ENCODE measurements at regions not wholly inside any gene's neighbourhood (a gene's known extent, or its start where the extent isn't known, plus 50 kb on each side); places are given as distances from the start of the nearest gene placed in this dataset.

GRCh38 chr18:61989138-61989537 lies 96.3 kb upstream of the RNF152 start:
- CTCF ChIA-PET: no interaction called here

GRCh38 chr18:61988100-61988499 lies 95.3 kb upstream of the RNF152 start:
- Mint-ChIP-seq H3K4me3 (no peak overlapping the region), H3K27me3 (peaks cover 9% of the 10 kb centered on the region), H3K9me3 (ENCODE audit: low read depth) (no peaks in the 10 kb centered on the region), H3K27ac (no peak overlapping the region), H3K4me1 (peaks cover 2% of the 10 kb centered on the region), H3K36me3 (no peaks in the 10 kb centered on the region)
- CTCF ChIA-PET: no interaction called here
- DNase-seq (no peak), ATAC-seq (no peak)

More at GRCh38 chr18:61989138-61989537, 96.3 kb upstream of the RNF152 start:
- Mint-ChIP-seq H3K27ac (no peak overlapping the region), H3K4me3 (no peak overlapping the region), H3K9me3 (ENCODE audit: low read depth) (no peaks in the 10 kb centered on the region), H3K4me1 (peaks cover 2% of the 10 kb centered on the region), H3K27me3 (peaks cover 12% of the 10 kb centered on the region), H3K36me3 (no peaks in the 10 kb centered on the region)
- no peak for DNase-seq
- ATAC-seq: no peak

DNA sequence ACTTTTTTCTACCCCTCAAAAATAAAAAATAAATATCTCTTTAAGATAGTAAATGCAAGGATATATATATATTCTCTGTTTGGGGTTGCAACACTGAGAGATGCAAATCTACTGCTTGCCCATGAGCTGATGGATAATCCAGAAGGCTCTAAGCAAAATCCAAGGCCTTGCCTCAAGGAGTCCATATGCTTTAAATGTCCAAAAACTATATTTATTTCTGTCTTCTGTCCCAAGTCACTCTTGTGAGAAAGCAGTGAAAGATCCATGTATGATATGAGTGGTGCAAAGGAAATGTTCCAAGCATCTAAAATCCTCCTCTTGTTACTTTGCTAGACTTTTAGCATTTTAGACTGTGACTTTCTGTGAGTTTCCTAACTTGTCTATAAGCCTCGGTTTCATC lies 92.9 kb upstream of the RNF152 start:
- H3K4me1 Mint-ChIP-seq: no peaks in the 10 kb centered on the region
- CTCF ChIA-PET: no interaction called here
- ATAC-seq: no peak
- no peaks in the 10 kb centered on the region for H3K36me3 Mint-ChIP-seq
- DNase-seq: no peak
- H3K9me3 Mint-ChIP-seq (ENCODE audit: low read depth): no peaks in the 10 kb centered on the region
- no peak overlapping the region for H3K27ac Mint-ChIP-seq
- no peak overlapping the region for H3K4me3 Mint-ChIP-seq
- H3K27me3 Mint-ChIP-seq: peaks cover 2% of the 10 kb centered on the region

DNA sequence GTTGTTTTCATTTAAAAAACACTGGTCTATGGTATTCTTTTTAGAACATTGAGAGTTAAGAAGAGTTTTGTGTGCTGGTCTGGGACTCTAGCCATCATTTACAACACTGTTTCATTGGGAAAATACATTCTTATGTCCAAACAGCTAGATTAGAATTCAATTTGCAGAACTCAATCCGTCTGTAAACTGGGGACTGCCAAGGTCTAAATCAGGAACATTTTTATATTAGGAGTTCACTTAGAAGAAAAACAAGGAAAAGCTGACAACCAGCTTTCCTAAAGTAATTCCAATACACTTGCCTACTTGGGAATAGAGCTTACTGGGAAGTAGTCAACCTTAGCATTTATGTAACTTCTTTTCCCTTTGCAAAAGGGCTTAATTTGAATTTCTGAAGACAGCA lies 91.5 kb upstream of the RNF152 start:
- no peak overlapping the region for H3K27ac Mint-ChIP-seq
- DNase-seq: no peak
- peaks cover 2% of the 10 kb centered on the region for H3K27me3 Mint-ChIP-seq
- ATAC-seq: no peak
- no peaks in the 10 kb centered on the region for H3K36me3 Mint-ChIP-seq
- H3K4me1 Mint-ChIP-seq: peaks cover 2% of the 10 kb centered on the region
- CTCF ChIA-PET: no interaction called here
- no peaks in the 10 kb centered on the region for H3K9me3 Mint-ChIP-seq (ENCODE audit: low read depth)
- no peak overlapping the region for H3K4me3 Mint-ChIP-seq

DNA sequence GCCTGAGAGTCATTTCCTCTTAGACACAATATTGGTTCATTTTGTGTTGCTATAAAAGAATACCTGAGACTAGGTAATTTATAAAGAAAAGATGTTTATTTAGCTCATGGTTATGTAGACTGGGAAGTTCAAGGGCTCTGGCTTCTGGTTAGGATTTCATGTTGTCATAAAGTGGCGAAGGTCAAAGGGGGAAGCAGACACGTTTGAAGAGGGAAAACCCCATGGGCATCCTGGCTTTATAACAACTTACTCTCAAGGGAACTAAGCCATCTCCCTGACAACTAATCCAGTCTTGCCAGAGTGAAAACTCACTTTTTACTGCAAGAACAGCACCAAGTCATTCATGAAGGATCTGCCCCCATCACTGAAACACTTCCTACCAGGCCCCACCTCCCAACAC lies 89.7 kb upstream of the RNF152 start:
- Mint-ChIP-seq H3K36me3 (peaks cover 3% of the 10 kb centered on the region), H3K9me3 (ENCODE audit: low read depth) (no peaks in the 10 kb centered on the region), H3K27me3 (peaks cover 2% of the 10 kb centered on the region), H3K27ac (no peak overlapping the region), H3K4me3 (no peak overlapping the region), H3K4me1 (peaks cover 4% of the 10 kb centered on the region)
- ATAC-seq (no peak), DNase-seq (no peak)
- CTCF ChIA-PET: no interaction called here

- Mint-ChIP-seq H3K9me3 (ENCODE audit: low read depth) (no peaks in the 10 kb centered on the region), H3K36me3 (peaks cover 3% of the 10 kb centered on the region), H3K4me3 (no peak overlapping the region), H3K4me1 (peaks cover 14% of the 10 kb centered on the region), H3K27me3 (no peaks in the 10 kb centered on the region), H3K27ac (no peak overlapping the region)
- DNase-seq: no peak
- CTCF ChIA-PET: interaction anchor here (1.3 kb wide), 1 partner anchor 48 kb away, joined by 3 read pairs; no protein-coding TSS in a partner anchor
- no peak for ATAC-seq
Measured at GRCh38 chr18:61980355-61980754, 87.5 kb upstream of the RNF152 start.

- peaks cover 14% of the 10 kb centered on the region for H3K4me1 Mint-ChIP-seq
- peak; percentile 48 for DNase-seq
- no peaks in the 10 kb centered on the region for H3K9me3 Mint-ChIP-seq (ENCODE audit: low read depth)
- ATAC-seq: peak; percentile 87
- H3K27me3 Mint-ChIP-seq: no peaks in the 10 kb centered on the region
- H3K27ac Mint-ChIP-seq: peak overlapping the region; percentile 17
- no peak overlapping the region for H3K4me3 Mint-ChIP-seq
- CTCF ChIA-PET: no interaction called here
- peaks cover 5% of the 10 kb centered on the region for H3K36me3 Mint-ChIP-seq
Measured at GRCh38 chr18:61975526-61976326, 82.9 kb upstream of the RNF152 start.

- no peak for ATAC-seq
- H3K27ac Mint-ChIP-seq: no peak overlapping the region
- no peak for DNase-seq
- no peak overlapping the region for H3K4me3 Mint-ChIP-seq
- peaks cover 5% of the 10 kb centered on the region for H3K36me3 Mint-ChIP-seq
- H3K9me3 Mint-ChIP-seq (ENCODE audit: low read depth): no peaks in the 10 kb centered on the region
- CTCF ChIA-PET: no interaction called here
- H3K27me3 Mint-ChIP-seq: no peaks in the 10 kb centered on the region
- peaks cover 13% of the 10 kb centered on the region for H3K4me1 Mint-ChIP-seq
Measured at GRCh38 chr18:61973273-61974115, 80.7 kb upstream of the RNF152 start.

DNA sequence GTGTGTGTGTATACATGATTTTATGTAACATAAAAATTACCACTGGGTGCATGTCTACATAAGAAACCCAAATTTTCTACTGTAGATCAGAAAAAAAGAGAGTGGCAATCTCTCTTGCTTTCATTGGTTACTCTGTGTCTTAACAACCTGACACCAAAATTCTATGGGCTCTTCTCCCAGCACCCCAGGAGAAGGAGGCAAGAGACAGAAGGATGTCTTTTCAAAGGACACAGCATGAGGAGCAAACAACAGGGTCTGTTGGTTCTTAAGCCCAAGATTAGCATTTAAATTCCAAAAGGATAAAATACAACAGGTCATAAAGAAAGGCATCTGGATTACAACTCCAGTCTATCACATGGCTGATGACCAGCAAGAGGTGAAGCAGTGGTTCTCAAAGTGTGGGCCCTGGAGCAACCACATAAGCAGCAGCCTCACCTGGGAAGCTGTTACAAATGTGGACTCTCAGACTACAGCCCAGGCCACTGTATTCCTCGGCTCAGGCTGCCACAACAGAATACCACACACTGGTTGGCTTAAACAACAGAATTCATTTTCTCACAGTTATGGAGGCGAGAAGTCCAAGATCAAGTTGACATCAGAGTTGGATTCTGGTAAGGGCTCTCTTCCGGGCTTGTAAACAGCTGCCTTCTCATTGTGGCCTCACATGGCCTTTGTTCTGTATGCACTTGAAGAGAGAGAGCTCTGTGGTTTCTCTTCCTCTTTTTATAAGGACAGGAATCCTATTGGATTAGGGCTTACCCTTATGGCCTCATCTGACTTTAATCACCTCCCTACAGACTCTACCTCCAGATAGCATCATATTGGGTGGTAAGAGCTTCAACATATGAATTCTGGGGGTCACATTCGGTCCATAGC lies 79.8 kb upstream of the RNF152 start:
- H3K9me3 Mint-ChIP-seq (ENCODE audit: low read depth): no peaks in the 10 kb centered on the region
- no peaks in the 10 kb centered on the region for H3K27me3 Mint-ChIP-seq
- ATAC-seq (peak; percentile 21), DNase-seq (no peak)
- H3K4me3 Mint-ChIP-seq: no peak overlapping the region
- CTCF ChIA-PET: no interaction called here
- H3K36me3 Mint-ChIP-seq: peaks cover 2% of the 10 kb centered on the region
- H3K4me1 Mint-ChIP-seq: peaks cover 11% of the 10 kb centered on the region
- no peak overlapping the region for H3K27ac Mint-ChIP-seq

DNA sequence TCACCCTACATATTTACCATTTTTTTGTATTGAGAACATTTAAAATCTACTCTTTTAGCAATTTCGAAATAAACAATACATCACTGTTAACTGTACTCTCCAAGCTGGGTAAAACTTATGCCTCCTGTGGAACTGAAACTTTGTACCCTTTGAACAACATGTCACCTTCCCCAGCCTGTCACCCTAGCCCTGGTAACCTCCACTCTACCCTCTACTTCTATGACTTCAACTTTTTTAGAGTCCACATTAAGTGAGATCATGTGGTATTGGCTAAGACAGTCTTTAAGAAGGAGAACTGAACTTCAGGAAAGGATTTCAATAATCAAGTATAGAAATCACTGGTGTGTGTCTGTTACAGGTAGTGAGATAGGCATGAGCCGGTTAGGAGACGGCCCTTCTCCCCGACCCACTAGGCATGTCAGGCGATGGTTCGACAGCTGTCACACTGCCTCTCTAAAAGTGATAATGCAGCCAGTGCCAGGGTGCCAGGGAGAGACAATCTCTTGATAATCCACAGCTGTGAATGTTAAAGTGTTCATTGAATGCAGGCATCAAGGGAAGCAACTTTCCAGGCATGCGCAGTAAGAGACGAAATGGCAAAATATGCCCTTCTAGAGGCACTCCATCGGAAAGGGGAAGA lies 74.6 kb upstream of the RNF152 start:
- no peak overlapping the region for H3K27ac Mint-ChIP-seq
- H3K4me3 Mint-ChIP-seq: no peak overlapping the region
- CTCF ChIA-PET: no interaction called here
- DNase-seq (no peak), ATAC-seq (no peak)
- H3K27me3 Mint-ChIP-seq: peaks cover 11% of the 10 kb centered on the region
- H3K4me1 Mint-ChIP-seq: no peaks in the 10 kb centered on the region
- H3K9me3 Mint-ChIP-seq (ENCODE audit: low read depth): no peaks in the 10 kb centered on the region
- no peaks in the 10 kb centered on the region for H3K36me3 Mint-ChIP-seq

DNA sequence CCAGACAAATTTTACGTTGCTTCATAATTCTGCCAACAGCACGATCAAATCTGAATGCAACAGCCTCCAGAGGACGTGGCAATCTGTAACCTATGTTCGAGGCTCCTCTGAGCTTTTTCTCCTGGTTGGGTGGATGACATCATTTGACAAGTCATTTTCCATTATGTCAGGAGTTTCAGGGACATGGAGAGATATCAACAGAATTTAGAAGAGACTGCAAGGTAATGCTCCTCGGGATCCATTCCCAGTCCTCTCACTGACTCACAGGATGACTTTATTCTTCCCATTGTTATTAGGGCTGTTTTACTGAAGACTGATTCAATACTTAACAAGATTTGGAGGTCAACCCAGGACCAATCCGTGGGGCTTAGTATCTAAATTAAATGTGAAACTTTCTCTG lies 72.5 kb upstream of the RNF152 start:
- no peak overlapping the region for H3K4me3 Mint-ChIP-seq
- DNase-seq (no peak), ATAC-seq (no peak)
- CTCF ChIA-PET: no interaction called here
- peaks cover 19% of the 10 kb centered on the region for H3K27me3 Mint-ChIP-seq
- no peaks in the 10 kb centered on the region for H3K9me3 Mint-ChIP-seq (ENCODE audit: low read depth)
- H3K4me1 Mint-ChIP-seq: no peaks in the 10 kb centered on the region
- H3K27ac Mint-ChIP-seq: no peak overlapping the region
- no peaks in the 10 kb centered on the region for H3K36me3 Mint-ChIP-seq

DNA sequence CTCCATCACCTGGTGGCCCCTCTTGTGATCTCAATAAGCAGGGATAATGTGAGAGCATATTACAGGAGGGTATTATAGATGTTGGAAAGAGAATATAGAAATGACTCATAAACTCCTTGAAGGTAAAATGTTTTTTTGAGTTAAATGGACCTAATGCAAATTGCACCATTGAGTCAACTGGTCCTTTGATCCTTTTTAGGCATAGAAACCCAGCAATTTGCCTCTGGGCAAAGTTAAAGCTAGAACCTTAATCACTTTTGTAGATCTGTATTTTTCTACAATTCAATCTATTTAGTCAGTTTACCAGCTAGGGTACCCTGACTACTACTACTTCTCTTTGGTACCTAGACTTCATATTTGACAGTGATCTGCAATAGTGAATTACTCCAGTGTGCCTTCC lies 71.8 kb upstream of the RNF152 start:
- H3K27me3 Mint-ChIP-seq: peaks cover 21% of the 10 kb centered on the region
- no peak overlapping the region for H3K4me3 Mint-ChIP-seq
- no peak for DNase-seq
- H3K9me3 Mint-ChIP-seq (ENCODE audit: low read depth): no peaks in the 10 kb centered on the region
- no peaks in the 10 kb centered on the region for H3K36me3 Mint-ChIP-seq
- no peaks in the 10 kb centered on the region for H3K4me1 Mint-ChIP-seq
- H3K27ac Mint-ChIP-seq: no peak overlapping the region
- ATAC-seq: no peak
- CTCF ChIA-PET: no interaction called here

DNA sequence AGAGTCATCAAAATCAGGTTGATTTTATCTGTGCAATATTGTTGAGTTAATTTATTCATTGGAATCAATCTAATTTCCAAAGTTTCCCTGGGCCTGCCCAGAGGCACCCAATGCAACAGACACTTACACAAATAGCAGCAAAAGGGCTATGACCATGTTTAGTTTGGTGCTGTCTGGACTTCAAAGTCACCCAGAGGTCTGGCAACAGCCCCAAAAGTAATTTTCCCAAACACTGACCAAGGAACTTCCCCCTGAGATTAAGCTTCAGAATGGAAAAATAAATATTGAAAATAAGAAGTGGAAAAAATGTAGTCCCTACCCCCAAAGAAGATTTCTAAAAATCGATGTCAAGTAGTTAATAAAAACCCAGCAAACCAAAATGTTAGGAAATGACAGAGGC lies 70.9 kb upstream of the RNF152 start:
- no peak overlapping the region for H3K27ac Mint-ChIP-seq
- CTCF ChIA-PET: no interaction called here
- no peaks in the 10 kb centered on the region for H3K9me3 Mint-ChIP-seq (ENCODE audit: low read depth)
- no peaks in the 10 kb centered on the region for H3K36me3 Mint-ChIP-seq
- ATAC-seq (no peak), DNase-seq (no peak)
- H3K27me3 Mint-ChIP-seq: peaks cover 26% of the 10 kb centered on the region
- no peak overlapping the region for H3K4me3 Mint-ChIP-seq
- no peaks in the 10 kb centered on the region for H3K4me1 Mint-ChIP-seq
